ENCODE measurements at regions not wholly inside any gene's neighbourhood (a gene's known extent, or its start where the extent isn't known, plus 50 kb on each side); places are given as distances from the start of the nearest gene placed in this dataset.

DNA sequence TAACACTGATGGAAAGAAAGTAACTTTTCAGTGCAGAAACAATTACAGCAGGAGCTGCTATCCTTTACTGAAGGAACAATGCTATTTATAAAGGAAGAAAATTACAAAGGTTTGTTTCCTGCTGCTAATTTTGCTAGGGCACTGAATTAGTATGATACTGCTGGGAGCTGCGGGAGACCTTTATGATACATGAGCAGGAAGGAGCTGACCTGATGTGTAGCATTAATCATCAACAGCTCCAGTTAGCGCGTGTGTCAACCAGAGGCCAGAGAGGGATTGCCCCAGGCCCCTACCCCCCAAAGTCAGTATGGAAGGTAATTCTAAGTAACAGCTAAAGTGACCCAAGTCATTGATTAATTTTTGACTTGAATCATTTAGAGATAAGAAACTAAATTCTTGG, 728.9 kb downstream of the PCDH18 start:
- TF ChIP-seq CTCF (IDR thresholded peaks at IDR 0.05; ENCODE audit: insufficient read depth, low read length, poor library complexity, severe bottlenecking): no peak
- no peak for TF ChIP-seq EZH2phosphoT487 (conservative IDR thresholded peaks at IDR 0.05; ENCODE audit: low read length)

All from SU-DHL-6 (cell line).